Activated naive CD8-positive, alpha-beta T cell treated with anti-CD3 and anti-CD28 coated beads, Interleukin-2, amount 50 U/mL, for 24 hours (primary cell): ENCODE measurements at regions not wholly inside any gene's neighbourhood (a gene's known extent, or its start where the extent isn't known, plus 50 kb on each side); places are given as distances from the start of the nearest gene placed in this dataset.

ENCODE experiments used
- ATAC-seq: fragments of 150-1000 bp; cut with Tn5 transposase; one replicate; pipeline ENCODE4 v1.10.0; 2021
- DNase-seq: peaks from one replicate; pipeline ENCODE4 v3.0.0; 2021
- H3K27ac Mint-ChIP-seq: one replicate; pipeline ENCODE4 v1.8.0; 2021; ENCODE audit warnings: mild to moderate bottlenecking, mixed read lengths
- H3K27me3 Mint-ChIP-seq: one replicate; pipeline ENCODE4 v1.8.0; 2021; ENCODE audit warnings: mixed read lengths
- H3K36me3 Mint-ChIP-seq: one replicate; pipeline ENCODE4 v1.8.0; 2021; ENCODE audit warnings: low read depth, mixed read lengths
- H3K4me1 Mint-ChIP-seq: one replicate; pipeline ENCODE4 v1.8.0; 2021; ENCODE audit warnings: mixed read lengths
- H3K4me3 Mint-ChIP-seq: one replicate; pipeline ENCODE4 v1.8.0; 2021; ENCODE audit warnings: mild to moderate bottlenecking, moderate library complexity, mixed read lengths
- H3K9me3 Mint-ChIP-seq: one replicate; pipeline ENCODE4 v1.8.0; 2021; ENCODE audit warnings: mixed read lengths

DNA sequence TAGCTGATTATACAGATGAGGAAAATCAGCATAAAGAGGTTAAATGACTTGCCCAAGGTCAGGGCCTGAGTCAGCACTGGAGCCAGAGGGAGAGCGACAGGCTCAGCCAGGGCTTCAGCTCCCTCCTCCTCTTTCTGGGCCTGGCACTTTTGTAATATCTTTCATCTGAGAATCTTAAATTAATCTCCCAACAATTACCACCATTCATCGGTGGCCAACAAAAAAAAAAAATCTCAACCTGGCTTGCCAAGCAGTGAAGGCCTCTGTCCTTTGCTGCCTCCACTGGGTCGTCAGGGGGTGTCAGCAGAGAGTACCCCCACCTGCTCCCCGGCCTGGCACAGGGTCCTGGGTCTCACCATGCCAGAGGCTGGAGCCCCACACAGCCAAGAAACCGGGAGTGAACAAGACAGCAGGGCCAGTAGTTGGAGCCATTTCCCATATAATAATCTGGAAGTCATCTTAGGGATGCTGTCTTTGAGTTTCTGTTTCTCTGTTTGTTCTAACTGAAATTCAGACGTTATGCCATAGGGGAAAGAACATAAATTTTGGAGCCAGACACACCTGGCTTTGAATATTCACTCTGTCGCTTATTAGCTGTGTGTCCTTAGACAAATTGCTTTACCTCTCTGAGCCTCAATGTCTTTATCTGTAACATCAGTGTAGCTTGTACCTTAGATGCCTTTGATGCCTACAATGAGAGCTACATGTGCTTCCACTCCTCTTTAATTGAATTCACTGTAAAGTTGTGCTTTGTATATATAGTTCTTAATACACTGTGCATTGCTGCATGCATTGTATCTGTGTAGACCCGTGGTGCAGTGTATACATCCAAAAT, 299.9 kb upstream of the MSX2 start:
- Mint-ChIP-seq H3K36me3 (no peaks in the 10 kb centered on the region), H3K4me1 (peaks cover 4% of the 10 kb centered on the region), H3K9me3 (no peaks in the 10 kb centered on the region), H3K27me3 (no peaks in the 10 kb centered on the region), H3K4me3 (no peak overlapping the region), H3K27ac (no peak overlapping the region)
- no peak for DNase-seq
- ATAC-seq: no peak

DNA sequence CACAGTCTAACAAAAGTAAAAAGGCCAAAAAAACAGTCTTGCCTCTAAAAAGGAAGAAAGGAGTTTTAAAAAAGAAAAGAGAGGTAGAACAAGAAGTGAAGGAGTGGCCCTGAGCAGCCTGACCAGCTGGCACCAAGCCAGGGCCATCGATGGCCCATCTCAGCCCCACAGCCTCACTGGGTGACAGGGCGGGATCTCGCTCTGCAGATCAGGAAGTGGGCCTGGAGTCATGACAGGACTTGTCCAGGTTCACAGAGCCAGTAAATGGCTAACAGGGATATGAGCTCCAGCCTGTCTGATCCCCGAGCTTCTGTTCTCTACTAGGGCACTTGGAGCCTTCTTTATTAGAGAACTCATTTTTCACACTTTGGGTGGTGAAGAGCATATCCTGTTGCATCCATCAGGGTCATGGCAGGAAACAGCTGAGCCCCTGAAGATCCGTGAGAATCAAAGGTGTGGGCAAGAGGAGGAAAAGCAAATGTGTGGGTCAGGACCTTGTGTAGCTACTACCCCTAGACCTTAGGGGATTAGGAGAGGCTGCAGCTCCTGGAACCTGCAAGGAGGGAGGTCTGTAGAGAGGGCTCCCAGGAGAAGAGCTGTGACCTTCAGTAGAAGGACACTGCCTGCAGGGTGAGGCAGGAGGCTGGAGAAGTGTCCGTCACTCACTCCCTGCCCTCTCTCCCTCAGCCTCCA, 299.0 kb upstream of the MSX2 start:
- Mint-ChIP-seq H3K9me3 (no peaks in the 10 kb centered on the region), H3K27ac (no peak overlapping the region), H3K36me3 (no peaks in the 10 kb centered on the region), H3K4me3 (no peak overlapping the region), H3K27me3 (no peaks in the 10 kb centered on the region), H3K4me1 (no peaks in the 10 kb centered on the region)
- no peak for DNase-seq
- ATAC-seq: no peak

DNA sequence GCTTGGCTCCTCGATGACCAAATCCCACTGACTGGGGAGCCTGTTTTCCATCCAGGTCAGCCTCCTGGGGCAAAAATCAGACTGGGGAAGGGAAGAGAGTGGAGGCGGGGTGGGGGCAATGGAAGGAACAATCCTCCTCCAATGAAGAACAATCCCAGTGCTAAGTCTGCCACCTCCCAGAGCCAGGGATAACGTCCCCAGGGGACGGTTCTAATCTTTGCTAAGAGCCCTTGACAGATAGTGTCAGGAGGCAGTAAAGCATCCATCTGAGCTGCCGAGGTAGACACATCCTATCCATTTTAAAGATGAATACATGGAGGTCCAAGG, 298.5 kb upstream of the MSX2 start:
- no peaks in the 10 kb centered on the region for H3K36me3 Mint-ChIP-seq
- DNase-seq (no peak), ATAC-seq (no peak)
- no peaks in the 10 kb centered on the region for H3K27me3 Mint-ChIP-seq
- no peaks in the 10 kb centered on the region for H3K4me1 Mint-ChIP-seq
- no peak overlapping the region for H3K27ac Mint-ChIP-seq
- no peak overlapping the region for H3K4me3 Mint-ChIP-seq
- H3K9me3 Mint-ChIP-seq: no peaks in the 10 kb centered on the region

GRCh38 chr5:174426388-174426787, 298.0 kb upstream of the MSX2 start:
- H3K4me1 Mint-ChIP-seq: no peaks in the 10 kb centered on the region

GRCh38 chr5:174426851-174427250, 297.5 kb upstream of the MSX2 start:
- no peaks in the 10 kb centered on the region for H3K36me3 Mint-ChIP-seq

More at GRCh38 chr5:174426388-174426787, 298.0 kb upstream of the MSX2 start:
- Mint-ChIP-seq H3K36me3 (no peaks in the 10 kb centered on the region), H3K9me3 (no peaks in the 10 kb centered on the region), H3K4me3 (no peak overlapping the region), H3K27ac (no peak overlapping the region), H3K27me3 (no peaks in the 10 kb centered on the region)
- ATAC-seq: no peak
- no peak for DNase-seq

GRCh38 chr5:174427304-174427703, 297.1 kb upstream of the MSX2 start:
- Mint-ChIP-seq H3K36me3 (no peaks in the 10 kb centered on the region), H3K4me3 (no peak overlapping the region), H3K27me3 (no peaks in the 10 kb centered on the region), H3K27ac (no peak overlapping the region), H3K4me1 (no peaks in the 10 kb centered on the region), H3K9me3 (no peaks in the 10 kb centered on the region)
- no peak for ATAC-seq
- no peak for DNase-seq

More at GRCh38 chr5:174426851-174427250, 297.5 kb upstream of the MSX2 start:
- no peak overlapping the region for H3K27ac Mint-ChIP-seq
- H3K9me3 Mint-ChIP-seq: no peaks in the 10 kb centered on the region
- ATAC-seq (no peak), DNase-seq (no peak)
- no peaks in the 10 kb centered on the region for H3K4me1 Mint-ChIP-seq
- H3K4me3 Mint-ChIP-seq: no peak overlapping the region
- no peaks in the 10 kb centered on the region for H3K27me3 Mint-ChIP-seq

GRCh38 chr5:174428895-174429294, 295.5 kb upstream of the MSX2 start:
- no peak overlapping the region for H3K27ac Mint-ChIP-seq
- H3K4me1 Mint-ChIP-seq: no peaks in the 10 kb centered on the region

DNA sequence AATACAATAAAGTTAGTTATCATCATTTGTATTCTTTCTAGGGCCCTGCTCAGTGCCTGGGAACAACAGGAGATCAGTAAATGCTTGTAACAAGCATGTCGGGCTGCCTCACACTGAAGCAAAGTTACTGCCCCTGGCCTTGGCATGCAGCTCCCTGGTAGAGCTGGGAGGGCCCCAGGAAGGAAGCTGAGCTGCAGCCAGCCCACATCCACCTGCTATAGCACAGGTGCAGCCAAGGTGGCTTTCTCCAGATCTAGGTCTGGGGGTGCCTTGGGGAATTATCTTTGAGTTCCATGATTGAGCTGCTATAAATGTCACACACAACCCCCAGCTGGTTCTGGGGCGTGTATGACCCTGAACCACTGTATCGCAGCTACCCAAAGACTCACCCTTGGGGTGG, 293.4 kb upstream of the MSX2 start:
- no peak overlapping the region for H3K4me3 Mint-ChIP-seq
- H3K27me3 Mint-ChIP-seq: peaks cover 6% of the 10 kb centered on the region
- no peak for DNase-seq
- no peak for ATAC-seq
- H3K36me3 Mint-ChIP-seq: no peaks in the 10 kb centered on the region
- H3K4me1 Mint-ChIP-seq: no peaks in the 10 kb centered on the region
- H3K9me3 Mint-ChIP-seq: no peaks in the 10 kb centered on the region
- no peak overlapping the region for H3K27ac Mint-ChIP-seq

More at GRCh38 chr5:174428895-174429294, 295.5 kb upstream of the MSX2 start:
- Mint-ChIP-seq H3K36me3 (no peaks in the 10 kb centered on the region), H3K9me3 (no peaks in the 10 kb centered on the region), H3K4me3 (no peak overlapping the region), H3K27me3 (peaks cover 3% of the 10 kb centered on the region)
- DNase-seq (no peak), ATAC-seq (no peak)

- Mint-ChIP-seq H3K27ac (no peak overlapping the region), H3K4me1 (no peaks in the 10 kb centered on the region), H3K4me3 (no peak overlapping the region), H3K9me3 (no peaks in the 10 kb centered on the region), H3K36me3 (no peaks in the 10 kb centered on the region), H3K27me3 (peaks cover 6% of the 10 kb centered on the region)
- ATAC-seq (no peak), DNase-seq (no peak)
Observed at GRCh38 chr5:174431504-174431903, 292.9 kb upstream of the MSX2 start.

- Mint-ChIP-seq H3K27ac (no peak overlapping the region), H3K27me3 (peaks cover 6% of the 10 kb centered on the region), H3K36me3 (no peaks in the 10 kb centered on the region), H3K4me1 (no peaks in the 10 kb centered on the region), H3K9me3 (no peaks in the 10 kb centered on the region), H3K4me3 (no peak overlapping the region)
- DNase-seq: no peak
- no peak for ATAC-seq
Observed at GRCh38 chr5:174433098-174433497, 291.3 kb upstream of the MSX2 start.

DNA sequence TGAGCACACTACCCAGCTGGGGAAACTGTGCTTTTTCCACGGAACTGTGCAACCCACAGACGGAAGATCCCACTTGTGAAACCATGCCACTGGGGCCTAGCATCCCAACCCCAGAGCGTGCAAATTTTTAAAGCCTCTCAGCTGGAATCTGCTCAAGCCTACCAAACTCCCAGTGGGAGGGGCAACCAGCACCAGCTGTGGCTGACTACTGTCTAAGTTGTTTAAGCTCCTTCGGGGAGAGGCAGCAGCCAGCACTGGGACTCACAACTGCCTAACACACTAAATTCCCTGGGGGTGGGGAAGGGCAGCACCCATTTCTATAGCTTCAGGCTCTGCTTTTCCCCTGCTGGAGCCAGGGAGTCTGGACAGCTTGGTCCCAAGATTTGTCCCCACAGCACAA, 287.6 kb upstream of the MSX2 start:
- no peak overlapping the region for H3K27ac Mint-ChIP-seq
- H3K9me3 Mint-ChIP-seq: peaks cover 6% of the 10 kb centered on the region
- H3K4me3 Mint-ChIP-seq: no peak overlapping the region
- peaks cover 6% of the 10 kb centered on the region for H3K27me3 Mint-ChIP-seq
- H3K36me3 Mint-ChIP-seq: no peaks in the 10 kb centered on the region
- DNase-seq: no peak
- H3K4me1 Mint-ChIP-seq: no peaks in the 10 kb centered on the region
- ATAC-seq: no peak

- Mint-ChIP-seq H3K9me3 (peaks cover 8% of the 10 kb centered on the region), H3K27me3 (no peaks in the 10 kb centered on the region), H3K4me1 (no peaks in the 10 kb centered on the region), H3K36me3 (no peaks in the 10 kb centered on the region), H3K4me3 (no peak overlapping the region), H3K27ac (no peak overlapping the region)
- ATAC-seq (no peak), DNase-seq (no peak)
Observed at GRCh38 chr5:174444479-174445188, 279.7 kb upstream of the MSX2 start.

GRCh38 chr5:174446446-174446845, 277.9 kb upstream of the MSX2 start:
- H3K4me3 Mint-ChIP-seq: no peak overlapping the region
- no peak overlapping the region for H3K27ac Mint-ChIP-seq
- H3K36me3 Mint-ChIP-seq: no peaks in the 10 kb centered on the region
- no peak for ATAC-seq
- DNase-seq: no peak
- H3K4me1 Mint-ChIP-seq: no peaks in the 10 kb centered on the region
- no peaks in the 10 kb centered on the region for H3K27me3 Mint-ChIP-seq
- H3K9me3 Mint-ChIP-seq: peaks cover 4% of the 10 kb centered on the region

GRCh38 chr5:174446988-174447387, 277.4 kb upstream of the MSX2 start:
- no peak overlapping the region for H3K4me3 Mint-ChIP-seq
- no peaks in the 10 kb centered on the region for H3K27me3 Mint-ChIP-seq
- H3K9me3 Mint-ChIP-seq: peaks cover under 1% of the 10 kb centered on the region
- no peak overlapping the region for H3K27ac Mint-ChIP-seq
- no peaks in the 10 kb centered on the region for H3K4me1 Mint-ChIP-seq
- no peaks in the 10 kb centered on the region for H3K36me3 Mint-ChIP-seq
- DNase-seq: no peak
- no peak for ATAC-seq

GRCh38 chr5:174448041-174448440, 276.3 kb upstream of the MSX2 start:
- H3K4me3 Mint-ChIP-seq: no peak overlapping the region
- peaks cover 6% of the 10 kb centered on the region for H3K9me3 Mint-ChIP-seq
- ATAC-seq: no peak
- DNase-seq: no peak
- H3K36me3 Mint-ChIP-seq: no peaks in the 10 kb centered on the region
- no peaks in the 10 kb centered on the region for H3K27me3 Mint-ChIP-seq
- H3K27ac Mint-ChIP-seq: no peak overlapping the region
- peaks cover 2% of the 10 kb centered on the region for H3K4me1 Mint-ChIP-seq
